ENCODE measurements at regions not wholly inside any gene's neighbourhood (a gene's known extent, or its start where the extent isn't known, plus 50 kb on each side); places are given as distances from the start of the nearest gene placed in this dataset.
"Not testable (repeated sequence)": the region's sequence is repeated elsewhere in the genome, so short reads cannot be mapped to it uniquely, and the experiment has no call there.

- DNase-seq (ENCODE audit: low read depth in 2 of 2) = no peak
Observed at GRCh38 chr9:108412755-108413154, 443.0 kb downstream of the ACTL7B start.

- no peak for DNase-seq (ENCODE audit: low read depth in 2 of 2)
Observed at GRCh38 chr9:108411632-108412031, 444.2 kb downstream of the ACTL7B start.

- DNase-seq (ENCODE audit: low read depth in 2 of 2) = no peak
Observed at GRCh38 chr9:108410161-108410560, 445.6 kb downstream of the ACTL7B start.

- no peak for DNase-seq (ENCODE audit: low read depth in 2 of 2)
Observed at GRCh38 chr9:108400297-108400696, 455.5 kb downstream of the ACTL7B start.

- no peak for DNase-seq (ENCODE audit: low read depth in 2 of 2)
Observed at GRCh38 chr9:108399851-108400250, 455.9 kb downstream of the ACTL7B start.

- no peak for DNase-seq (ENCODE audit: low read depth in 2 of 2)
Observed at GRCh38 chr9:108397286-108397685, 458.5 kb downstream of the ACTL7B start.

- DNase-seq (ENCODE audit: low read depth in 2 of 2) = no peak
Observed at GRCh38 chr9:108396611-108397010, 459.2 kb downstream of the ACTL7B start.

- DNase-seq (ENCODE audit: low read depth in 2 of 2) = no peak
Observed at GRCh38 chr9:108396193-108396592, 459.6 kb downstream of the ACTL7B start.

GRCh38 chr9:108395421-108395820 is 460.4 kb downstream of the ACTL7B start:
- no peak for DNase-seq (ENCODE audit: low read depth in 2 of 2)

- no peak for DNase-seq (ENCODE audit: low read depth in 2 of 2)
Observed at GRCh38 chr9:108394726-108395125, 461.1 kb downstream of the ACTL7B start.

GRCh38 chr9:108393481-108394001 is 462.2 kb downstream of the ACTL7B start:
- not testable (repeated sequence) for DNase-seq (ENCODE audit: low read depth in 2 of 2)

GRCh38 chr9:108392877-108393276 is 462.9 kb downstream of the ACTL7B start:
- DNase-seq (ENCODE audit: low read depth in 2 of 2) = no peak

- no peak for DNase-seq (ENCODE audit: low read depth in 2 of 2)
Observed at GRCh38 chr9:108389056-108389455, 466.7 kb downstream of the ACTL7B start.

GRCh38 chr9:108386859-108387384 is 468.9 kb downstream of the ACTL7B start:
- DNase-seq (ENCODE audit: low read depth in 2 of 2) = no peak

GRCh38 chr9:108386032-108386431 is 469.8 kb downstream of the ACTL7B start:
- no peak for DNase-seq (ENCODE audit: low read depth in 2 of 2)

GRCh38 chr9:108383796-108384195 is 472.0 kb downstream of the ACTL7B start:
- no peak for DNase-seq (ENCODE audit: low read depth in 2 of 2)

- no peak for DNase-seq (ENCODE audit: low read depth in 2 of 2)
Observed at GRCh38 chr9:108382310-108382709, 473.5 kb downstream of the ACTL7B start.

- DNase-seq (ENCODE audit: low read depth in 2 of 2) = no peak
Observed at GRCh38 chr9:108377881-108378280, 477.9 kb downstream of the ACTL7B start.

GRCh38 chr9:108377382-108377781 is 478.4 kb downstream of the ACTL7B start:
- no peak for DNase-seq (ENCODE audit: low read depth in 2 of 2)

- no peak for DNase-seq (ENCODE audit: low read depth in 2 of 2)
Observed at GRCh38 chr9:108376140-108376539, 479.6 kb downstream of the ACTL7B start.

- no peak for DNase-seq (ENCODE audit: low read depth in 2 of 2)
Observed at GRCh38 chr9:108374626-108375025, 481.2 kb downstream of the ACTL7B start.

- DNase-seq (ENCODE audit: low read depth in 2 of 2) = no peak
Observed at GRCh38 chr9:108367188-108367587, 488.6 kb downstream of the ACTL7B start.

GRCh38 chr9:108363311-108363710 is 492.5 kb downstream of the ACTL7B start:
- no peak for DNase-seq (ENCODE audit: low read depth in 2 of 2)

- no peak for DNase-seq (ENCODE audit: low read depth in 2 of 2)
Observed at GRCh38 chr9:108360304-108360703, 495.5 kb downstream of the ACTL7B start.

All from stimulated activated CD8-positive, alpha-beta memory T cell treated with anti-CD3 and anti-CD28 coated beads, Interleukin-7, amount 100 ng/mL, for 1 hour (primary cell).